ENCODE measurements at regions not wholly inside any gene's neighbourhood (a gene's known extent, or its start where the extent isn't known, plus 50 kb on each side); places are given as distances from the start of the nearest gene placed in this dataset.

DNA sequence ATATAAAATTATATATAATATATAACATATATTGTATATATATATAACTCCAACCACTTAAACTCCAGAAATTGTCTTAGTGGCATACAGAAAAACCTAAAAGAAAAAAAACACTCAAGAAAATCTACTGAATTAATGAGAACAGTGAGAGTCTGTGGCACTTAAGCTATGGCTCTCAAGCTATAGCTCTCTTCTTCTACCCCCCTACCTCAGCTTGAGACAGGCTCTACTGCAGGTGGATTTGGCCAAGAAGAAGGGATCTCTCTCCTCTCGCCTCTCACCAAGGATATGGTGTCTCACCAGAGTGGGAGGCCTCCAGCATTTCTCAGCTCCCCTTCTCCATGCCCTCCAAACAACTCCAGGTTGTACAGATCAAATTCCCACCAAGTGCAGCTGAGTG, 64.5 kb upstream of the DAB2 start:
- DNase-seq, result no peak

- no peak for DNase-seq
Observed at GRCh38 chr5:39486790-39487189, 62.0 kb upstream of the DAB2 start.

DNA sequence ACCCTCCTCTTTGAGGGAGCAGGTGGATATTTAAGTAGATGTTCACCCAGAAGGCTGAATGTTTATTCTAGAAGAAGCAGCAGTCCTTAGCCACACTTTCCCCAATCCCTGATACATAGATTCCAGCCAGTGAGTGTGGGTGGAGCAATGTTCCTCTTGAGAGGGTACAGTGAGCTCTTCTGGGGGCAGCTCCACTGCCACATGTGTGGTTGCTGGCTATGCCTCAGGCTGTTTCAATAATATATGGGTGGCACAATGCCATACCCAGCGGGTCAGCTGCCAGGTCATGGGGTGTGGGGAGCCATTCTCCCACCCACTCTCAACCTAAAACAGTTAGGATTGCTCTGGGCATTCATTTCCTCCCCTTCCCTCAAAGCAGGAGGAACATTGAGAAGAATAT, 61.6 kb upstream of the DAB2 start:
- DNase-seq, result no peak

GRCh38 chr5:39485079-39485478, 60.3 kb upstream of the DAB2 start:
- no peak for DNase-seq

GRCh38 chr5:39484673-39485072, 59.9 kb upstream of the DAB2 start:
- no peak for DNase-seq

- DNase-seq, result no peak
Observed at GRCh38 chr5:39482098-39482497, 57.3 kb upstream of the DAB2 start.

DNA sequence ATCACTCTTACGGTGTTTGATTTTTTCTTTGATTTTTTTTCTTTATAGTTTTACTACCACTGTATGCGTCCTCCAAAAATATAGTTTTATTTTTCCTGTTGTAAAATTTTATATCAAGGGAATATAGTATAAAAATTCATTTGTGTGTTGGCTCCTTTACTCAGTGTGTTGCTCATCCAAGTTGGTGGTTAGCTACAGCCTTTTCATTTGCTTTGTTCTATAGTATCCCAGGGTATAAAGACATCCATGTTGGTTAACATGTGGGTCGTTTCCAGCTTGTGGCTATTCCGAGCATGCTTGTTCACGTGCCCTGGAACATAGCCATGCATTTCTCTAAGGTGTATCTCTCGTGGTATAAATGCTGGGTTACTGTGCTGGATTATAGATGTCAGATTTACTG, 54.8 kb upstream of the DAB2 start:
- no peak for DNase-seq

DNA sequence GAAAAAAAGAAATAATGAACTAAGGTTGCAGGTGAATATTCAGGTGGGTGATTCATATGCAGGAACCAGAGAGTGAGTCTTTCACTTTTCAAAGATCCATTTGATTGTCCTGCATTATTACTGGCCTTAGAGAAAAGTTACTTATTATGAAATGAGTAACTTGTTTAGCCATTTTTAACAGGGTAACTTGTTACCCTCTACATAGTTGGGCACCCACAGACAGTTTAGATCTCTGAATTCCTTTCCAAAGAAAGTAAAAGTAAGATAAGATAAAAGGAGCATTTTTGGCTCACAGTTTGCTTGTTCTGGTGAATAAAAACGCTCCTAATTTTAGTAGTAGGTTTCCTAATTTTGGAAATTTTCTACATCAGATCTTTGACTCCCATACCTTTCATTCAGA, 54.1 kb upstream of the DAB2 start:
- no peak for DNase-seq

- DNase-seq, result no peak
Observed at GRCh38 chr5:39476843-39477220, 52.1 kb upstream of the DAB2 start.

DNA sequence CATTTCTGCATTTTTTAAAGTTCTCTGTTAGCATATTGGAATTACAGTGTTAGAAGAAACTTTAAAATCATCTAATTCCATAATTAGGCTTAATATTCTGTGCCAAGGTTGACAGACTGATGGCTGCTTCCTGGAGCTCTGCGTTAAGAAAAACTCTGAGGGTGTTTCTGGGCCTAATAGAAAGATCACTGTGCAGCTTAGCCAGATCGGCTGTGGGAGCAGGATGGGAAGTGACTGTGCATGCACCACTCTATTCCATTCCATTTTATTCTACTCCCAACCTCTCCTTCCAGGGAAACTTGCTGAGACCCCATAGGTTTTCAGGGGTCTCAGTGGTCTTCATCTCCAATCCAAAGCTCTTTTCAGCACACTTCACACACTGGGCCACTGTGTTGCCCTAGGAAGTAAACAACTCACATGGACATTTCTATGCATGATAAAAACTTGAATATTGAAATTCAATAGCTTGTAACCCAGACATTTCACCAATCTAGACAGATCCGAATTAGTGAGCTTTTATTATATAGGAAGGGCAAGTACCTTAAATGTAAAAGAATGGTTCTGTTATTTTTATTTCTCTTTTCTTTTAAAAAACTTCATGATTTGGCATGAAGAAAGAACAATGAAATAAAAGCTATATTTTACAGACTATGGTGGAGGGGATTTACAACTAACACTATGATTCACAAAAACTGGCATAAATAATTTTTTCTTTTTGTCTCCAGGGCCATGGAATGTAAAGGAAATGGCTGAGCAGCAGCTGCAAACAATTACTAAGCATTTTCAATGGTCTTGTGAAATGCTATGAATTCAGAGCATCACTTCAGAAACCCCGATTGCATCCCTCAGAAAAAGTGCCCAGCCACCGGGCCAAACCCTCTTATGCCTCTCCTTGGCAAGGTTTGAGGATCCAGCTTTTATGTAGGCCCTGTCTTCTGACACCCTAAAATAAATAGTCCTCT, 51.4 kb upstream of the DAB2 start:
- no peak for DNase-seq

GRCh38 chr5:39475159-39475571, 50.4 kb upstream of the DAB2 start:
- no peak for DNase-seq
